Mesendoderm (in vitro differentiated cells): ENCODE measurements at regions not wholly inside any gene's neighbourhood (a gene's known extent, or its start where the extent isn't known, plus 50 kb on each side); places are given as distances from the start of the nearest gene placed in this dataset.

Source experiments
- DNase-seq: peaks from one replicate; pipeline ENCODE4 v3.0.0; 2013
- H2AK5ac ChIP-seq: 2 replicates; pipeline ENCODE4 v1.6.1; 2013; ENCODE audit warnings: low read length, inconsistent platforms
- H2BK120ac ChIP-seq: 2 replicates; pipeline ENCODE4 v1.6.1; 2013; ENCODE audit warnings: low read depth, mild to moderate bottlenecking, low read length, moderate library complexity, mixed read lengths
- H2BK15ac ChIP-seq: replicated peaks from 2 replicates; pipeline ENCODE4 v1.6.1; 2013; ENCODE audit warnings: low read depth, mild to moderate bottlenecking, moderate library complexity
- H2BK5ac ChIP-seq: 2 replicates; pipeline ENCODE4 v1.6.1; 2013; ENCODE audit warnings: low read length, inconsistent platforms
- H3K18ac ChIP-seq: 2 replicates; pipeline ENCODE4 v1.6.1; 2013; ENCODE audit warnings: mild to moderate bottlenecking, low read length, mixed read lengths
- H3K23ac ChIP-seq: one replicate; pipeline ENCODE4 v1.6.1; 2013; ENCODE audit warnings: low read length
- H3K27ac ChIP-seq: 2 replicates; pipeline ENCODE4 v1.5.1; 2013; ENCODE audit warnings: low read depth, mild to moderate bottlenecking, inconsistent platforms, low read length, moderate library complexity
- H3K27me3 ChIP-seq: 2 replicates; pipeline ENCODE4 v1.6.1; 2013; ENCODE audit warnings: low read length, control low read depth, mild to moderate bottlenecking, inconsistent platforms; ENCODE audit not compliant: insufficient read depth, poor library complexity
- H3K36me3 ChIP-seq: 2 replicates; pipeline ENCODE4 v1.6.1; 2013; ENCODE audit warnings: low read length, inconsistent platforms; ENCODE audit not compliant: control insufficient read depth, insufficient read depth
- H3K4ac ChIP-seq: one replicate; pipeline ENCODE4 v1.6.1; 2013; ENCODE audit warnings: low read depth, mild to moderate bottlenecking, low read length, moderate library complexity
- H3K4me1 ChIP-seq: 2 replicates; pipeline ENCODE4 v1.6.1; 2013; ENCODE audit warnings: low read depth, low read length, inconsistent platforms; ENCODE audit not compliant: control insufficient read depth
- H3K4me2 ChIP-seq: 2 replicates; pipeline ENCODE4 v1.6.1; 2013; ENCODE audit warnings: low read length
- H3K4me3 ChIP-seq: 2 replicates; pipeline ENCODE4 v1.5.1; 2013; ENCODE audit warnings: mild to moderate bottlenecking, low read length
- H3K56ac ChIP-seq: one replicate; pipeline ENCODE4 v1.6.1; 2013; ENCODE audit warnings: low read length
- H3K79me1 ChIP-seq: 2 replicates; pipeline ENCODE4 v1.6.1; 2013; ENCODE audit warnings: low read length, inconsistent platforms
- H3K79me2 ChIP-seq: 2 replicates; pipeline ENCODE4 v1.6.1; 2013; ENCODE audit warnings: mild to moderate bottlenecking, low read length; ENCODE audit not compliant: control insufficient read depth, insufficient read depth
- H3K9ac ChIP-seq: 2 replicates; pipeline ENCODE4 v1.6.1; 2013; ENCODE audit warnings: low read length, inconsistent platforms
- H4K5ac ChIP-seq: one replicate; pipeline ENCODE4 v1.6.1; 2013; ENCODE audit warnings: low read length
- H4K8ac ChIP-seq: one replicate; pipeline ENCODE4 v1.6.1; 2013; ENCODE audit warnings: low read depth, mild to moderate bottlenecking, control low read depth, low read length, moderate library complexity
- WGBS: extraction: QIAGEN DNeasy Blood & Tissue Kit; methylation state at CpG from one replicate; pipeline ENCODE4 v1.1.7; 2013; ENCODE audit warnings: low lambda C conversion rate, missing lambda C conversion rate; ENCODE audit not compliant: insufficient coverage; ENCODE audit errors: extremely low coverage; 5-methylcytosine and 5-hydroxymethylcytosine counted together

DNA sequence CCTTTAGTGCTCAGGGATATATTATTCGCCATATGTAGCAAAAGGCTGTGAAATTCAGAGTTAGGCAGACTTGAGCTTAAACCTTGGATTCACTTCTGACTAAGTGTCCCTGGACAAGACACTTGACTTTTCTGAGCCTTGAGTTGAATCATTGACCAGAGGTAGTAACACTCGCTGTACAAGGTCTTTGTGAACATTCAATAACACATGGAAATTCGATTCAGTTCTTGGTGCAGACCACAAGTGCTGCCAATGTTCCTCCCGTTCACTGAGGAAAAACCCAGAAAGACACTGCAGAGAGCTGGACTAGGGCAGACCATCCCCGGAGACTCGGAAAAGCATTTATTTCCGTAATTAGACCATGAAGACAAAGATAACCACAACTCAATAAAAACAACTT lies 901.4 kb downstream of the AACS start:
- no peak for DNase-seq
- H3K4ac ChIP-seq = no peak overlapping the region

DNA sequence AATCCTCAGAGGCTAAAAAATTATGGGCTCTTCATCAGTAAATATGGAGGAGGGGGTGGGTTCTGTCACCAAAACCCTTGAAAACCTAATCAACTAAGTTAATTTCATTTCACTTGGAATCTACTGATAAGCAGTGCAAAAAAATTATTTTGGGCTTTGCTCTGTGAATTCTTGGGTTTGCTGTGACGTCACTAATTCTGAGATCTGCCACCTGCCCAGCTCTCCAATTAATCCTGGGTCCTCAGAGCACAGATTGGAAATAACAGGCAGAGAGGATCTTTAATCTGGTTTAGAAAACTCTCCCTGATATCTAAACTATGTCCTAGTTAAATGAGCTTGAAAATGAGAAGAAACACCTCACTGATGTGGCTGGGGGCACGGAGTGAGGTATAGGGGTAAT lies 903.2 kb downstream of the AACS start:
- Histone ChIP-seq H3K79me2 (no peaks in the 10 kb centered on the region), H3K56ac (no peak overlapping the region), H3K4me3 (no peak overlapping the region), H3K27me3 (no peaks in the 10 kb centered on the region), H4K5ac (no peak overlapping the region), H3K9ac (no peak overlapping the region), H3K4ac (no peak overlapping the region), H2AK5ac (no peak overlapping the region), H4K8ac (no peak overlapping the region), H3K18ac (no peak overlapping the region), H3K23ac (no peak overlapping the region), H2BK15ac (no peak overlapping the region), H3K36me3 (no peaks in the 10 kb centered on the region), H3K4me2 (no peak overlapping the region), H2BK120ac (no peak overlapping the region), H3K79me1 (no peaks in the 10 kb centered on the region), H3K27ac (no peak overlapping the region), H2BK5ac (no peak overlapping the region), H3K4me1 (no peaks in the 10 kb centered on the region)
- DNase-seq = no peak
- no CpG with 5 or more reads among the region's 2 CpGs for WGBS

More for the DNA sequence above, 901.4 kb downstream of the AACS start:
- Histone ChIP-seq H2BK120ac (no peak overlapping the region), H2BK5ac (no peak overlapping the region), H3K9ac (no peak overlapping the region), H2BK15ac (no peak overlapping the region), H3K27ac (no peak overlapping the region), H3K36me3 (no peaks in the 10 kb centered on the region), H3K4me2 (no peak overlapping the region), H3K27me3 (no peaks in the 10 kb centered on the region), H3K4me1 (no peaks in the 10 kb centered on the region), H3K79me1 (no peaks in the 10 kb centered on the region), H3K56ac (no peak overlapping the region), H3K4me3 (no peak overlapping the region), H4K5ac (no peak overlapping the region), H4K8ac (no peak overlapping the region), H2AK5ac (no peak overlapping the region), H3K23ac (no peak overlapping the region), H3K18ac (no peak overlapping the region), H3K79me2 (no peaks in the 10 kb centered on the region)
- WGBS = no CpG with 5 or more reads among the region's 7 CpGs

DNA sequence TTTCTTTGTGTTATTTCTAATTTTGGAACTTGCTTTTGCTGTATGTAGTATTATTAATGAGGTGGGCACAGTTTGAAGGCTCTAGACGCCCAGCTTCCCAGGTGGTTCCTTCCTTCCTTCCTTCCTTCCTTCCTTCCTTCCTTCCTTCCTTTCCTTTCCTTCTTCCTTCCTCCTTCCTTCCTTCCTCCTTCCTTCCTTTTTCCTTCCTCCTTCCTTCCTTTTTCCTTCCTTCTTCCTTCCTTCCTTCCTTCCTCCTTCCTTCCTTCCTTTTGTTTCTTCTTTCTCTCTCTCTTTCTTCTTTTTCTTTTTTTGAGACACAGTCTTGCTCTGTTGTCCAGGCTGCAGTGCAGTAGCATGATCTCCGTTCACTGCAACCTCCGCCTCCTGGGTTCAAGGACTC lies 906.7 kb downstream of the AACS start:
- H3K27me3 ChIP-seq = no peaks in the 10 kb centered on the region
- H2BK120ac ChIP-seq = no peak overlapping the region
- no peak overlapping the region for H4K5ac ChIP-seq
- no peak overlapping the region for H3K18ac ChIP-seq
- no CpG with 5 or more reads among the region's 3 CpGs for WGBS
- no peak overlapping the region for H4K8ac ChIP-seq
- no peak overlapping the region for H2BK5ac ChIP-seq
- no peak overlapping the region for H3K56ac ChIP-seq
- H3K4ac ChIP-seq = no peak overlapping the region
- no peak for DNase-seq
- no peak overlapping the region for H2AK5ac ChIP-seq
- no peaks in the 10 kb centered on the region for H3K79me2 ChIP-seq
- no peak overlapping the region for H3K4me2 ChIP-seq
- H3K4me3 ChIP-seq = no peak overlapping the region
- H3K9ac ChIP-seq = no peak overlapping the region
- no peak overlapping the region for H3K23ac ChIP-seq
- H3K36me3 ChIP-seq = no peaks in the 10 kb centered on the region
- no peaks in the 10 kb centered on the region for H3K4me1 ChIP-seq
- H2BK15ac ChIP-seq = no peak overlapping the region
- no peaks in the 10 kb centered on the region for H3K79me1 ChIP-seq
- no peak overlapping the region for H3K27ac ChIP-seq

DNA sequence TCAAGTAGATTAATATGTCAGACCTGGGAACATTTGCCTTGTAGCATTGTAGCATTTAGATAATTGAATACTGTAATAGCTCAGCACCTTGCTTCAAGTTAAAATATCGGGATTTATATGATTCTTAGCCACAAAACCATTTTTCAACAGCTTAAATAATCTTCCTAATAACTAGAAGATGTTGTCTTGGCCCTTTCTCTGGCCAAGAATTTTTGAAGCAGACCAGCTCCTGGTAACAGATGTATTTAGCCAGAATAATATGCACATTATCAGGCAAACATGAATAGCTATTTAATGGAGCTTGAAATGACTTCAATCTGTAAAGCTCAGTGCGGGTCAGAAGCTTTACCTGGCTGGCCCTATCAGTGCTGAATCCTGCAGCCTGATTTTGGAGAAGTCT lies 913.1 kb downstream of the AACS start:
- Histone ChIP-seq H3K18ac (no peak overlapping the region), H3K9ac (no peak overlapping the region), H3K56ac (no peak overlapping the region), H3K79me1 (no peaks in the 10 kb centered on the region), H3K23ac (no peak overlapping the region), H3K4me1 (no peaks in the 10 kb centered on the region), H2BK15ac (no peak overlapping the region), H2BK5ac (no peak overlapping the region), H3K79me2 (no peaks in the 10 kb centered on the region), H3K4me3 (no peak overlapping the region), H3K4me2 (no peak overlapping the region), H2AK5ac (no peak overlapping the region), H2BK120ac (no peak overlapping the region), H3K36me3 (no peaks in the 10 kb centered on the region), H3K4ac (no peak overlapping the region), H3K27ac (no peak overlapping the region), H3K27me3 (no peaks in the 10 kb centered on the region), H4K8ac (no peak overlapping the region), H4K5ac (no peak overlapping the region)
- DNase-seq = no peak
- WGBS = no CpG with 5 or more reads among the region's 2 CpGs

DNA sequence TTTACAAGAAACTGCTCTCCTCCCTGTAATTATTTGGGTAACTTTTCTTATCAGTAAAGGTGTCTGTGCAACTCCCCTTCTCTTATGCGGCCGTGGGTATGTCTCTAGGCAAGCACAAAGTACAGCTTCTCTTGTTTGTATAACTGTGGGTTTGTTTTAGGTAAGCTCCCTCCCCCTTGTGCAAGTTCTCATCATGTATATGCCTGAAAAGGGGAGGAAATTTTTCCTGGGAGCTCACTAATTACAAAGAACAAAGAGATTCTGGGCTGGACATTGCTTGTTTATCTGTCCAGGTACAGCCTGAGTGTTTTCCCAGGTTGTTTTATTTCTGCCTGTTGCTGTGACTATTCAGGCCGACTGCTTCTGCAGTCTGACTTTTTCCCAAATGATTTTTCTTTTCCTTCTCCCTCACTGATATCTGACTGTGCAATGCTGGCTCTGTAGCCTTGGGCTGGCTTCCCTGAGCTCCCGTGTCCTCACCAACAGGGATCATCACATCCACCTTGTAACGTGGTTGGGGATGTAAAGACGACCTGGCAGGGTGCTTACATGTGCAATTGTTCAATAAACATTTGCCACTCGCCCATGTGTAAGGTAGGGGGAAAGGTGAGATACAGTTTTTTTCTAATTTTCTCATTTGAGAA lies 916.5 kb downstream of the AACS start:
- WGBS = no CpG with 5 or more reads among the region's 7 CpGs
- H2BK15ac ChIP-seq = no peak overlapping the region
- H3K4ac ChIP-seq = no peak overlapping the region
- no peak overlapping the region for H3K56ac ChIP-seq
- H2BK120ac ChIP-seq = no peak overlapping the region
- H3K27me3 ChIP-seq = no peaks in the 10 kb centered on the region
- H3K4me2 ChIP-seq = no peak overlapping the region
- H3K9ac ChIP-seq = no peak overlapping the region
- no peaks in the 10 kb centered on the region for H3K36me3 ChIP-seq
- no peak overlapping the region for H3K4me3 ChIP-seq
- H4K5ac ChIP-seq = no peak overlapping the region
- DNase-seq = no peak
- H2BK5ac ChIP-seq = no peak overlapping the region
- no peak overlapping the region for H4K8ac ChIP-seq
- H3K79me2 ChIP-seq = no peaks in the 10 kb centered on the region
- no peak overlapping the region for H3K23ac ChIP-seq
- no peaks in the 10 kb centered on the region for H3K79me1 ChIP-seq
- no peak overlapping the region for H3K27ac ChIP-seq
- no peaks in the 10 kb centered on the region for H3K4me1 ChIP-seq
- no peak overlapping the region for H3K18ac ChIP-seq
- no peak overlapping the region for H2AK5ac ChIP-seq
